SK-N-SH treated with all-trans-retinoic acid at 6 μM for 48 hours (cell line): ENCODE measurements at regions not wholly inside any gene's neighbourhood (a gene's known extent, or its start where the extent isn't known, plus 50 kb on each side); places are given as distances from the start of the nearest gene placed in this dataset.

ENCODE experiments used
- ARNTL ChIP-seq: fragments of 450-650 bp; formaldehyde crosslinking; IDR thresholded peaks from 2 replicates; pipeline ENCODE4 v1.5.0; 2020; ENCODE audit warnings: low read depth, mild to moderate bottlenecking, moderate library complexity, borderline replicate concordance
- CREB5 ChIP-seq: fragments of 250-450 bp; sonication (Bioruptor Pico); IDR thresholded peaks from 2 replicates; pipeline ENCODE4 v1.5.1; 2020; ENCODE audit warnings: low read depth, mild to moderate bottlenecking, moderate library complexity
- CSRNP3 ChIP-seq: fragments of 250-450 bp; sonication (Bioruptor Pico); IDR thresholded peaks from 2 replicates; pipeline ENCODE4 v1.5.1; 2021; ENCODE audit warnings: mild to moderate bottlenecking, moderate library complexity
- ESRRG ChIP-seq: fragments of 250-450 bp; sonication (Bioruptor Pico); IDR thresholded peaks from 2 replicates; pipeline ENCODE4 v1.6.1; 2021; ENCODE audit warnings: mild to moderate bottlenecking
- OSR1 ChIP-seq: fragments of 250-450 bp; sonication (Bioruptor Pico); IDR thresholded peaks from 2 replicates; pipeline ENCODE4 v1.8.0; 2022; ENCODE audit warnings: moderate library complexity, mild to moderate bottlenecking, inconsistent platforms
- PATZ1 ChIP-seq: fragments of 250-450 bp; sonication (Bioruptor Pico); IDR thresholded peaks from 2 replicates; pipeline ENCODE4 v1.8.0; 2020; ENCODE audit warnings: mild to moderate bottlenecking, moderate library complexity, borderline replicate concordance
- POU6F1 ChIP-seq: fragments of 250-450 bp; sonication (Bioruptor Pico); IDR thresholded peaks from 2 replicates; pipeline ENCODE4 v1.8.0; 2021; ENCODE audit warnings: low read depth, mild to moderate bottlenecking, moderate library complexity, borderline replicate concordance
- PPARA ChIP-seq: fragments of 250-450 bp; sonication (Bioruptor Pico); IDR thresholded peaks from 2 replicates; pipeline ENCODE4 v1.5.0; 2020; ENCODE audit warnings: mild to moderate bottlenecking, borderline replicate concordance
- SNAI2 ChIP-seq: fragments of 250-450 bp; sonication (Bioruptor Pico); IDR thresholded peaks from 2 replicates; pipeline ENCODE4 v1.5.0; 2020; ENCODE audit warnings: mild to moderate bottlenecking, moderate library complexity
- ZFP30 ChIP-seq: fragments of 450-650 bp; formaldehyde crosslinking; IDR thresholded peaks from 2 replicates; pipeline ENCODE4 v1.5.0; 2022; ENCODE audit warnings: mild to moderate bottlenecking, moderate library complexity
- ZNF565 ChIP-seq: fragments of 450-650 bp; formaldehyde crosslinking; conservative IDR thresholded peaks from 2 replicates; pipeline ENCODE4 v1.5.0; 2020; ENCODE audit warnings: low read depth, mild to moderate bottlenecking, moderate library complexity
- ZNF8 ChIP-seq: fragments of 450-650 bp; formaldehyde crosslinking; IDR thresholded peaks from 2 replicates; pipeline ENCODE4 v1.5.0; 2020; ENCODE audit warnings: mild to moderate bottlenecking, moderate library complexity

GRCh38 chr5:74516211-74516636 is 124.3 kb downstream of the ENC1 start:
- no peak for TF ChIP-seq PATZ1 (CRISPR knock-in tag)
- no peak for TF ChIP-seq CREB5
- no peak for TF ChIP-seq POU6F1 (CRISPR knock-in tag)
- TF ChIP-seq PPARA (CRISPR knock-in tag), result no peak
- no peak for TF ChIP-seq ARNTL
- no peak for TF ChIP-seq CSRNP3 (CRISPR knock-in tag)
- TF ChIP-seq ZNF565, result no peak
- TF ChIP-seq SNAI2 (CRISPR knock-in tag), result no peak
- TF ChIP-seq ESRRG (CRISPR knock-in tag), result no peak
- TF ChIP-seq OSR1 (CRISPR knock-in tag), result no peak
- no peak for TF ChIP-seq ZFP30 (CRISPR knock-in tag)
- TF ChIP-seq ZNF8 (CRISPR knock-in tag), result no peak
